ENCODE measurements at regions not wholly inside any gene's neighbourhood (a gene's known extent, or its start where the extent isn't known, plus 50 kb on each side); places are given as distances from the start of the nearest gene placed in this dataset.

GRCh38 chr21:16978309-16978895 is 534.4 kb upstream of the CXADR start:
- DNase-seq, result peak; percentile 11

- DNase-seq, result no peak
Measured at GRCh38 chr21:16979574-16979973, 533.3 kb upstream of the CXADR start.

DNA sequence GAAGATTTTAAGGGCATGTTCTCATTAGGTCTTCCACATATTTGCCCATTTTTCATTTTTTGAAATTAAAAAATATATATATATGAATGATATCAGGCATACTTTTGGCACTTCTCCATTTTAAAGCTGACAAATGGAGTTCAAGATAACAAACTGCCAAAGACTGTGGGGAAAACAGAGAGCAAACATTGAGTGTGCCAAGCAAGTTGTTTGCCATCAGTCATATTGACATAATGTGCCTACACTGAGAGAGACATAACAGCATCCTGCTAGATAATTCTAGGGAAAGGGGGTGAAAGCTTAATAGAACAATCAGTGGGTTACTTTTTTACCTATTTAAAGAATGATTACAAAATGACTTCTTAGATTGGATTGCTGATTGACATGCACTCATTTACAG is 529.4 kb upstream of the CXADR start:
- no peak for DNase-seq

- no peak for DNase-seq
Measured at GRCh38 chr21:16992448-16992847, 520.4 kb upstream of the CXADR start.

- peak; percentile 10 for DNase-seq
Measured at GRCh38 chr21:16993416-16994038, 519.3 kb upstream of the CXADR start.

DNA sequence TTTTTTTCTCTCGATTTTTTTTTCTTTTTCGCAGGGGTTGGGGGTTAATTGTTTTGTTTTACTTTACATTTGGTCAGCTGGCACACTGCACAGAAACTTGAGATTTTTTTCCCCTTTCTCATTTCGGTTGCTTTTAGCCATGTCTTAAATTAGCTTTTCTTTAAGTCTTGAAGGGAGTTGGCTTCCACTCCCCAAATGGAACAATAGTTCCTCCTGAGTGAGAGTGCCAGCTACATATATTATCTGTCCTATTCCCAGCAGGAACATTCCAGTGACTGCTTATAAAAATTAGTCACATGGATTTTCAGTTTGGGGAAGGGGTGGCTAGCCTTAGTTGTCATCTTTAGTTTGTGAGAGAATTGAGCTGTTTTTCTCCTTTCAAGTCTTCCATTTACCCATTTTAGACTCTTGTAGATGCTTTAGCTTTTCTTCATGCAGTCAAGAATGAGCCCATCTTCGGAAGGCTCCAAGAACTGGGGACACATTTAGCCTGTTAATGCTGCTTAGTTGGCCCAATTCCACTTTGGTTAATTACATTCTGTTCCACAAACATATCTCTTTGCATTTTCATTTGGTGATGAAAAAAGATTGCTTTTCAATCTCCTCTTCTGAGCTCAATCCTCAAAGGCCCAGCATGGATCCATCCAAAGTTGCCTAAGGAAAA is 510.1 kb upstream of the CXADR start:
- no peak for DNase-seq

- peak; percentile 18 for DNase-seq
Measured at GRCh38 chr21:17003258-17003615, 509.6 kb upstream of the CXADR start.

- peak; percentile 57 for DNase-seq
Measured at GRCh38 chr21:17003763-17004373, 509.0 kb upstream of the CXADR start.

DNA sequence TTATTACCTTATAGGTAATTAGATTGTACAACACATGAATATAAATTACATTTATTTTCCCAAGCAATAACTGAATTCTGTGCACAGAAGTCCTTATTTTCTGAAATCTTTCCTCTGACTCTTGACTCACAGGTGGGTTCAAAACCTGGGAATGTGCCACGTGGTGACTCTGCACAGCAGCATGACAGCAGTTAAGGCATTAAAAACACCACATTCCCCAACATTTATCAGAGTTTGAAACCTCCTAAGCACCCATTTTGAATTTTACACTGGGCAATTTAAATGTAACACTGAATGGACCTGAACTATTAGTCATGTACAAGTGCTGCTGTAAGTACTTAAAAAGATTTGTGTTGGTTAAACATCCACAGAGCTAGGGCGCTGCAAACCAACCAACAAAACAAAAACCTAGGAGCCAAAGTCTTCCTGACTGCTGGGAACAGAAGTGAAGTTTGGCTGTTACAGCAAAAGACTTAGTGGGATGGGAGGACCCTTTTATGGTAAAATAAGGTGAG is 480.6 kb upstream of the CXADR start:
- DNase-seq, result no peak

GRCh38 chr21:17044696-17045095 is 468.1 kb upstream of the CXADR start:
- DNase-seq, result no peak

DNA sequence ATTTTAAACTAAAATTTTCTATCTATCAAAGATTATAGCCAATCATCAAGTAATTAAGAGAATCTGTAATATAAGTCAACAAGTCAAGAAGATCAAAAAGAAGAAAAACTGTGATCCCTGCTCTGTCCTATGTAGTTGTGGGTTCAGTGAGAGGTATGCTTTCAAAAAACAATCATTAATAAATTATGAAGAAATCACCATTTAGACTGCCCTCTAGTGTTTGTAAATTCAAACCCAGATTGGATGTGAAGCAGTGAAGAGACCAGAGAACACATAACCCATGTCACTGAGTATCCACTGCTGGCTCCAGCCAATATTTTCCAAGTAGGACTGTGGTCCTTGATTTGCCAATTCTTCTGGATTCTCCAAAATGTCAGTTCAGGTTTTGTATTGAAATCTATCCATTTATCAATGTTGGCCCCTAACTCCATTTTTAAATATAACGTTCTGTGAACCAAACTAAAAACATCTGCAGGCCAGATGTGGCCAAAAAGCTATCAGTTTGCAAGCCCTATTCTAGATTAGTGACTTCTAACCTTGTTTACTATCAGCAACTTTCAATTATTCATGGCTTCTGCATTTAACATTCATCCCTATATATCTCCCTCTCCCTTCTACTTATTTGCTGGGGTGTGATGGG is 467.5 kb upstream of the CXADR start:
- DNase-seq, result peak; percentile 37

DNA sequence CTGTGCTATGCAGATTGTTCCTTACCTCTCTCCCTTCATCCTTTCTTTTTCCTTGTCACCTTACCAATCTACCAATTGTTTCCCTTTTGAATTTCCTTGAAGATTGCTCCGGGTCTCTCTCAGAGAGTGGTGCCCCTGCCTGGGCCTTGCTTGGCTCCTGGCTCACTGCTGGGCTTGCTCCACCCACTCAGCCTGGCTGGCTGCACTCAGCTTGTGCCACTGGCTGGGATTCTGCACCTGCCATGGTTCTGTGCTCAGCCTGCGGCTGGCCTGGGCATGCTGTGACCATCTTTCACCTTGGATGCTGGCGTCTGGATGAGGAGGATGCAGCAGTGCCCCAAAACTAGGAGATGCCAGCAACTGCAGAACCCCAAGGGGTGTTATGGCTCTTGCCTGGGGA is 463.9 kb upstream of the CXADR start:
- DNase-seq, result no peak

DNA sequence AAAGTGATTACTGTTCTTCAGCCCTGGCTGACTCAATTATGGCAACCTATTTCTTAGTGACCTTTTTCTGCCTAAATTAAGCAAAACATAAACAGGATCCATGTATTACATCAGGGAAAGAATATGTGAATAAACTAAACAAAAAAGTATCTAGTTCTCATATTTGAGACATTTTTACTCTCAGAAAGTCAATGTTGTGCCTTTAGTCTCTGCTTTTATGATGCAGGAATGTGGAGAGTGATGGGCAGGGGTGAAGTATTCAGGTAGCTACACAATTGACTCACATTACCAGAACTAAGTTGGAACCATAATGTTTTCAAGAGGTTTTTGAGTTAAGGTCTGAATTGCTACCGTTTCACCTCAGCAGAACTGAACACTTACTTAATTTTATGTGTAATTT is 462.7 kb upstream of the CXADR start:
- DNase-seq, result no peak

- no peak for DNase-seq
Measured at GRCh38 chr21:17050646-17051045, 462.2 kb upstream of the CXADR start.

DNA sequence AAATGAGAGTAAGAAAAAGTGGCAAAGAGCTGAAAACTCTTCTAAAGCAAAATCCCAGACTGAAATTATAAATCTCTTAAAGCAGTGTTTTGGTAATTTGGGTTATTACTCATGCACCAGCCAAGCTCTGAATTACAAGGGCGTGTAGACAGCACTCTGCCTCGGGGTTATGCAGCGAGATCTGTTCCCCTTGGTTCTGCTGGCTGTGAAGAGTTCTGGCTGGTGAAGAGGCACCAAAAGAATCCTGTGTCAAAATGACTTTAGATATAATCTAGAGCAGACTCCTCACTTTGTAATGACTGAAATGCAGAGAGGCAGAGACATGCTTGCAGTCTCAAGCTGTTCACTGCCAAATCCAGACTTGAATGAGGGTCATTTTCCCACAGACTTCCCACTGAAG is 461.8 kb upstream of the CXADR start:
- peak; percentile 22 for DNase-seq

DNA sequence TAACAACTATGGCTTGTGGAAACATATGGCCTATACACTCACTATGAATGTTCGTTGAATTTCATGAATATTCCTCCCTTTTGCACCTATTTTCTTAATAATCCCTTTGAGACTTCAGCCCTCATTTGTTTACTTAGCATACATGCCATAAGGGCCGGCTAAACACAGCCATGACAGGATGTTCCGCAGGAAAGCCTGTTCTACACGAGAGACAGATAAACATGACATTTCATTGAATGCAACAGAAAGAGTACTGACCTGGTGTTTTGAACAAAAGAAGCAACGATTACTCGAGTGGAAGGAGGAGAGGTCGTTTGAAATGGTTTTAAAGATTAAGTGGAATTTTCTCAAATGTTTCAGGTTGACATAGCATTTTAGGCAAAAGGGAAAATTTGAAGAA is 459.5 kb upstream of the CXADR start:
- no peak for DNase-seq

DNA sequence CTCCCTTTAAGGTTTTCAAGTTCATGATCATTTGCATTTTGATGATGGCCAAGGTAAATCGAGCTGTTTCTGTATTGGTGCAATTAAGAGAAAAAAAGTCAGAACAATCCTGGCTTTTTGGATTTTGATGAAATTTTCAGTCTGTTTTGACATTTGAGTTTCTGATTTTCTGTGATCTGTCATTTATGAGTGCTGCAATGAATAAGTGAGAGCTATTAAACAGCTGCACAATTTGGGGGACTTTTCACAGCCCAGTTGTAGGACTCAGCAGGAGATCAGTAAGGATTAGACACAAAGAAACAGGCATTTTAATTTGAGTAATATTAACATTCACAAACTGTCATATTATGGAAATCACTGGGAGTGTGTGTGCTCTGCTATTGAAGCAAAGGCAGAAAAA is 452.9 kb upstream of the CXADR start:
- no peak for DNase-seq

DNA sequence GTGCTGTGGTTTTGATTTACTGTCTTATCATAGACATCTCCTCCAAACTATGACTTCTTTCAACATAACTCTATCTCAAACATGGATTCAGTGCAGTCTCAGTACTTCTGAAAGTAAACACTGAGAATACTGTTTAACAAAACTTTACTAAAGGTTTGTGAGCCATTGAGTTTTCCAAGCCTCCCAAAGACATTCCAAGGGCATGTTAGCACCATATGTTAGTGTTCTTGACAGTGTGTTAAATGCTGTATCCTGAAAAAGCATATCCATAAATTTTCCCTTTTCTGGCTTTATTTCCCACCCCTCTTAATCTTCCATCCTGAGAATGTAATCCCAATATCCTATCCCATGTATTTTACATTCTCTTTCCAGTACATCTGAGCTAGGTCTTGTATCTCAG is 446.8 kb upstream of the CXADR start:
- no peak for DNase-seq

DNA sequence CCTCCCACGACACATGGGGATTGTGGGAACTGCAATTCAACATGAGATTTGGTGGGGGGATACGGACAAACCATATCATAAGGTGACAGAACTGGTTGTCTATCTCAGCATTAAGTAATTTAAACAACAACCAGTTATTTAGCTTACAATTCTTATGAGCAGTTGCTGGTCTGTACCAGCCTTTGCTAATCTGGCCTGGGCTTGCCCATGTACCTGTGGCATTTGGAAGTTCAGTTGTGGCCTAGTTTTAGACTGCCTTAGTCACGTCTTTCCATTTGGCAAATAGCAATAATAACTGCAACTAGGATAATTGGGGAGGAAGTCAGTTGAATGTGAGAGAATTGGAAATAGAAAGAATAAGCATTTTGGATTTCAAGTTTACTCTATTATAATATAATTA is 441.8 kb upstream of the CXADR start:
- DNase-seq, result no peak

- no peak for DNase-seq
Measured at GRCh38 chr21:17081193-17081592, 431.6 kb upstream of the CXADR start.

DNA sequence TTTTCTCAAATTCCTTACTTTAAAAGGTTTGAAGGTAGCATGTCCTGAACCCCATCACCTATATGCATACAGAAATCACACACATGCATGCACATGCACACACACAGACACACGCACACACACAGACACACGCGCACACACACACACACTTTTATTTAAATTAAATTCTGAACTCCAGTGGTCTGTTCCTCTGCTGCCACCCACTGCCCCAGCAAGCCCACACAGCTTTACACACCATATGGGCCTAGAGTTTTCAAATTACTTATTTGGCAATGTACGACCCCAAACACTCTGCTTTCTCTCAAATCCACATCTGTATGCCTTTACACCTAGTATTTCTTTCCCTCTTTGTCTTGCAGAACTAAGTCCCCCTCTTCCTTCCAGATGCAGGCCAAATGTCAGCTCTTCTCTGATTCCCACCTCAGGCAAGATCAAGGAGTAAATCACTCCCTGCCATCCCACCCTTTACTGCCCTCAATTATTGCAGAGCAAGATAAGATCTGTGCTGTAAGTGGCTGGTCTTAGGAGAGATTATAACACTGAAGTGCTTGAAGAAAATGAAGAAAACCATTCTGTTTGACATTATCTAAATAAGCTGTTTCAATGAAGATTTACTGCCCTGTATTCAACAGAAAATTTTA is 429.9 kb upstream of the CXADR start:
- DNase-seq, result no peak

GRCh38 chr21:17085707-17086106 is 427.1 kb upstream of the CXADR start:
- DNase-seq, result peak; percentile 22

DNA sequence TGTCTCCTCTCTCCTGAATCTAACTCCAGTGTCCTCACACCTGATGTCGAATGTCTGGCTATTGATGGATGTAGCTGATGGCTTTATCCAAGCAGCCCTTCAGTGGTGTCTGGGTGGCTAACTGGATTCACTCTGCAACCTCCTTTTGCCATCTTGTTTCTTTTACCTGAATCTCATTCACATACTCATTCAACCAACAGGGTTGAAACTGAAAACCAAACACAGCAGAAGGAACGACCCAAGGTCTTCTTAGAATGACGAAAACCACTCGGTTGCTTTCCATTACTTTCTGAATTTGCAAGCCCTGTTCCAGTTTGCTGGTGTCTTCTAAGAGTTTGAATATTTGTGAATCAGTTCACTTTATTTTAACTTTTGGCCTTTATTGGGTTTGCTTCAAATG is 424.3 kb upstream of the CXADR start:
- DNase-seq, result no peak

Measured in eye (tissue), 1 donor.